Esophagus (tissue), 2 donors: ENCODE measurements at regions not wholly inside any gene's neighbourhood (a gene's known extent, or its start where the extent isn't known, plus 50 kb on each side); places are given as distances from the start of the nearest gene placed in this dataset.
"Not testable (repeated sequence)": the region's sequence is repeated elsewhere in the genome, so short reads cannot be mapped to it uniquely, and the experiment has no call there.

Source experiments
- H3K27ac ChIP-seq, 2 donors: one replicate each; pipeline ENCODE4 v1.5.1; 2013; ENCODE audit warnings: low read depth in 2 of 2, mild to moderate bottlenecking in 2 of 2, inconsistent platforms in 1 of 2, low read length in 1 of 2, moderate library complexity in 1 of 2
- H3K27me3 ChIP-seq, 2 donors: one replicate each; pipeline ENCODE4 v1.6.1; 2013; ENCODE audit warnings: low read length in 2 of 2, control low read depth in 1 of 2, mild to moderate bottlenecking in 1 of 2; ENCODE audit not compliant: insufficient read depth in 2 of 2, control insufficient read depth in 1 of 2
- H3K36me3 ChIP-seq, 2 donors: one replicate each; pipeline ENCODE4 v1.6.1; 2013; ENCODE audit warnings: low read length in 1 of 2; ENCODE audit not compliant: control insufficient read depth in 2 of 2, insufficient read depth in 2 of 2
- H3K4me1 ChIP-seq, 2 donors: one replicate each; pipeline ENCODE4 v1.6.1; 2013; ENCODE audit warnings: low read length in 1 of 2; ENCODE audit not compliant: control insufficient read depth in 2 of 2, insufficient read depth in 2 of 2
- H3K4me3 ChIP-seq, 2 donors: one replicate each; pipeline ENCODE4 v1.5.1; 2013; ENCODE audit warnings: low read length in 2 of 2, mild to moderate bottlenecking in 2 of 2, low read depth in 1 of 2, moderate library complexity in 1 of 2
- H3K9me3 ChIP-seq, 2 donors: one replicate each; pipeline ENCODE4 v1.6.1; 2013; ENCODE audit warnings: mild to moderate bottlenecking in 2 of 2, low read depth in 1 of 2, low read length in 1 of 2, moderate library complexity in 1 of 2; ENCODE audit not compliant: control insufficient read depth in 2 of 2, insufficient read depth in 1 of 2
- WGBS, 2 donors: extraction: QIAGEN DNeasy Blood & Tissue Kit; methylation state at CpG; one replicate each; pipeline ENCODE4 v1.1.7; 2013; 5-methylcytosine and 5-hydroxymethylcytosine counted together
- donor health status: healthy with polysubstance abuse.
- donor health status: Bipolar disorder and iron deficiency.

DNA sequence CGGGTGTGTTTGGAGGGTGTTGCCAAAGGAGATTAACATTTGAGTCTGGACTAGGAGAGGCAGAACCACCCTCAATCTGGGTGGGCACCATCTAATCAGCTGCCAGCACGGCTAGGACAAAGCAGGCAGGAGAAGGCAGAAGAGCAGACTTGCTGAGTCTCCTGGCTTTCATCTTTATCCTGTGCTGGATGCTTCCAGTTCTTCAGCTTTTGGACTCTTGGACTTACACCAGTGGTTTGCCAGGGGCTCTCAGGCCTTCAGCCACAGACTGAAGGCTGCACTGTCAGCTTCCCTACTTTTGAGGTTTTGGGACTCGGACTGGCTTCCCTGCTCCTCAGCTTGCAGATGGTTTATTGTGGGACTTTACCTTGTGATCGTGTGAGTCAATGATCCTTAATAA is 70.4 kb upstream of the AGAP9 start:
- H3K4me1 ChIP-seq, H3K9me3 ChIP-seq, H3K36me3 ChIP-seq, H3K27ac ChIP-seq, H3K4me3 ChIP-seq, H3K27me3 ChIP-seq: not testable (repeated sequence)
- WGBS, 2 donors, result 88 to 96% methylated on average over 2 of the region's 4 CpGs

DNA sequence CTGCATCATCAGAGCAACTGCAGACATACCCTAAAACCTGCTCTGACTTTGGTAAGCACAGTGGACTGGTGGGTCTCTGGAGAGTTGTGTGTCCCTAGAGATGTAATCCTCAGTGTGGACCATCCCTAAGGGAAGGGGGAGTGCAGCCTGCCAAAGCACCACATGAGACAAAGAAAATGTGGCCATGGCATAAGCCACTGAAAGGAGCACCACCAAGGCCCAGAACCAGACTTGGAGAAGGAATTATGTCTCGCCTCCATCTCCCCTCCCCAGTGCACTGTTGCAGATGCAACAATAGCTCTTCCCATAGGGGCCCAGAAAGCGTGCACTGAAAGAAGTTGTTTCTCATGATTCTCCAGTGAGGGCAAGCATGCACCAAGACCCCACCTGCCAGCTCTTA is 69.7 kb upstream of the AGAP9 start:
- WGBS, 2 donors, result 94 to 100% methylated on average over 2 of the region's 2 CpGs
- H3K4me3 ChIP-seq, H3K27ac ChIP-seq: not testable (repeated sequence)

DNA sequence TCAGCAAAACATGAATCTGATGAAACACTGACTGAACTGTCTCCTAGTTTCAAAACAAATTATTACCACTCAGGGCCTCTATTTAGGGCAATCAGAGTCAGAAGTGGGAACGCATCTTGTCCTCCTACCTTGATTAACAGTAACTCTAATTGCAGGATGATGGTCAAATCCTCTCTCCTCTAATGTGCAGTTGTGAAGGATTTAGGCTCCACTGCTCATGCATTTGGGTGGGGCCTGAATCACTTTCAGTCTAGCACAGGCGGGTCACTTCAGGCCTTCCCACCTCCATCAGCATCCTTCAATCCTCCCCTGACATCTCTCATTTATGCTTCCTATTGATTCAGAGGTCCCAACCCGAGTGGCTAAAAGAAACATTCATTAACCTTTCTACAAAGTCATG is 67.5 kb upstream of the AGAP9 start:
- WGBS, 2 donors, result 70 to 88% methylated on average over 3 of the region's 3 CpGs
- H3K9me3 ChIP-seq, H3K4me3 ChIP-seq, H3K4me1 ChIP-seq, H3K36me3 ChIP-seq, H3K27ac ChIP-seq, H3K27me3 ChIP-seq: not testable (repeated sequence)

More for the DNA sequence above, 69.7 kb upstream of the AGAP9 start:
- H3K4me1 ChIP-seq, H3K9me3 ChIP-seq, H3K27me3 ChIP-seq, H3K36me3 ChIP-seq: not testable (repeated sequence)

DNA sequence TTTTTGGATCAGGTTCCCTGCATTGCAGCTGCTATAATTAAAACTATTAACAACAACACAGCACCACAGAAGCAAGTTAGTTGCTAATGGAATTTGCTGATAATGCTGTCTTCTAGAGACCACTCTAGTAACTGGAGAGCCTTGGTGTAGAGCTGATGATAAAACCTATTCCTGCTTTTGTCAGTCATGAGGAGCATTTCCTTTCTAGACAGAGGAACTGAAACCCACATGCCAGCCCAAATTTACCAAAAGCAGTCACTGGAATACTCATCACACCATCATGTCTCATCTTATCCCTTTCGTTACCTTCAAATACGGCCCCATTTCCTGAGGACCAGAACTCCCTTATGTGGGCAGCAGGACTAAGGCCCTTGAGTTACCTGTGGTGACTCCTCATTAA is 67.1 kb upstream of the AGAP9 start:
- H3K27ac ChIP-seq, H3K4me1 ChIP-seq, H3K4me3 ChIP-seq, H3K27me3 ChIP-seq, H3K9me3 ChIP-seq, H3K36me3 ChIP-seq: not testable (repeated sequence)
- 83% methylated on average over 2 of the region's 2 CpGs; no CpG with 5 or more reads in 1 of the 2 donors for WGBS, 2 donors

DNA sequence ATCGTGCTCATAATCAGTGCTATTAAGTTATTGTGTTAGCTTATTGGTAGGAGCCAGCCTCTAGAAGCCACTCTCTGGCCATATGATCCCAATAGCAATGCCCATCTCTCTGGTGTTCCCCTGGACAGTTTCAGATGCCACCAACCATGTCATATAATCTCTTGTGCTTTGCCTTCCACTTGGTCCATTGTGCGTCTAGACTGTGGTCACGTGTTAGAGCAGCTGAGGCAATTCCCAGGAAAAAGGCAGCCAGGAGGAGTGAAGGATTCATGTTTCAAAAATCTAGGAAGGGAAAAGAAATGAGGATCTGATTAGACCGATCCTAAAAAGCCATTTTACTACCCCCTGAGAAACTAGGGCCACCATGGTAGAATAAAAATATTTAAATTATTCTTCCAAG is 58.6 kb upstream of the AGAP9 start:
- not testable (repeated sequence) for H3K27ac ChIP-seq, H3K36me3 ChIP-seq, H3K27me3 ChIP-seq, H3K4me1 ChIP-seq, H3K4me3 ChIP-seq, H3K9me3 ChIP-seq
- WGBS, 2 donors, result 91 to 93% methylated on average over 3 of the region's 4 CpGs

DNA sequence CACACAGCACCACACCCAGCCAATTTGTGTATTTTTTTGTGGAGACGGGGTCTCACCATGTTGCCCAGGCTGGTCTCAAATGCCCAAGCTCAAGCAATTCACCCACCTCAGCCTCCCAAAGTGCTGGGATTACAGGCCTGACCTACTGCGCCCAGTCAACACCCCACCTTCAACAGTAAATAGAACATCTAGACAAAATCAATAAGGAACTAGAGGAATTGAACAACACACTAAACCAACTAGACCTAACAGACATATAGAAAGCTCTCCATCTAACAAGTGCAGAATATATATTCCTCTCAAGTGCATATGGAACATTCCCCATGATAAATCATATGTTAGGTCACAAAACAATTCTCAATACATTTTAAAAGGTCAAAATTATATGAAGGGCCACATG is 56.6 kb upstream of the AGAP9 start:
- H3K36me3 ChIP-seq, H3K4me1 ChIP-seq, H3K27ac ChIP-seq, H3K4me3 ChIP-seq, H3K27me3 ChIP-seq, H3K9me3 ChIP-seq: not testable (repeated sequence)
- WGBS, 2 donors, result 80 to 93% methylated on average over 1 of the region's 2 CpGs

DNA sequence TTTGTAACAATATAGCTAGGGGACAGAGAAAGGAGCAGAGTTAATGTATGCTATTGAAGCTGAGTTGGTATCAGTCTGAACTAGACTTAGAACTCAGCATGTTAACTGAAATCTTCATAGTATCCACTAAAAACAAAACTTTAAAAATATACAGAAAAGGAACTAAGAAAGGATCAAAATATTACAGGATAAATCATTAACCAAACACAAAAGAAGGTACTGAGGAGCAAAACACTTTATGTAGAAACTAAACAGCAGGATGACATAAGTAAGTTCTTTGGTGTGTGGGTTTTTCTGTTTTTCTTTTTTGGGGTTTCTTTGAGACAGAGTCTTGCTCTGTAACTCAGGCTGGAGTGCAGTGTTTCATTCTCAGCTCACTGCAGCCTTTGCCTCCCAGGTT is 55.1 kb upstream of the AGAP9 start:
- H3K9me3 ChIP-seq, H3K4me1 ChIP-seq, H3K4me3 ChIP-seq, H3K27me3 ChIP-seq, H3K27ac ChIP-seq, H3K36me3 ChIP-seq: not testable (repeated sequence)
